ENCODE measurements at regions not wholly inside any gene's neighbourhood (a gene's known extent, or its start where the extent isn't known, plus 50 kb on each side); places are given as distances from the start of the nearest gene placed in this dataset.

- Histone ChIP-seq H3K36me3 (no peaks in the 10 kb centered on the region), H3K27me3 (no peaks in the 10 kb centered on the region), H3K9me3 (no peaks in the 10 kb centered on the region), H3K27ac (no peak overlapping the region), H3K4me3 (no peak overlapping the region), H3K4me1 (peaks cover 0 to 9% of the 10 kb centered on the region in 2 donors)
- no peak for DNase-seq (ENCODE audit: low spot score in 2 of 2)
- no peak for TF ChIP-seq CTCF (IDR thresholded peaks at IDR 0.05)
- intact Hi-C loops (cut with DNase I): no loop called here
Measured at GRCh38 chr6:121828146-121828886, 392.9 kb downstream of the GJA1 start.

GRCh38 chr6:121830736-121831135, 395.3 kb downstream of the GJA1 start:
- intact Hi-C loops (cut with DNase I): no loop called here
- no peak for DNase-seq (ENCODE audit: low spot score in 2 of 2)
- no peak overlapping the region for H3K4me3 ChIP-seq
- H3K27ac ChIP-seq: no peak overlapping the region
- H3K36me3 ChIP-seq: no peaks in the 10 kb centered on the region
- H3K27me3 ChIP-seq: no peaks in the 10 kb centered on the region
- H3K9me3 ChIP-seq: no peaks in the 10 kb centered on the region
- H3K4me1 ChIP-seq: peaks cover 0 to 2% of the 10 kb centered on the region in 2 donors
- no peak for TF ChIP-seq CTCF (IDR thresholded peaks at IDR 0.05)

- no peak for DNase-seq (ENCODE audit: low spot score in 2 of 2)
- Histone ChIP-seq H3K27me3 (no peaks in the 10 kb centered on the region), H3K4me3 (no peak overlapping the region), H3K36me3 (no peaks in the 10 kb centered on the region), H3K9me3 (no peaks in the 10 kb centered on the region), H3K27ac (no peak overlapping the region), H3K4me1 (peaks cover 0 to 2% of the 10 kb centered on the region in 2 donors)
- intact Hi-C loops (cut with DNase I): no loop called here
- no peak for TF ChIP-seq CTCF (IDR thresholded peaks at IDR 0.05)
Measured at GRCh38 chr6:121835662-121836061, 400.2 kb downstream of the GJA1 start.

GRCh38 chr6:121837545-121838229, 402.2 kb downstream of the GJA1 start:
- peaks cover 0 to 4% of the 10 kb centered on the region in 2 donors for H3K4me1 ChIP-seq
- H3K27me3 ChIP-seq: no peaks in the 10 kb centered on the region
- no peaks in the 10 kb centered on the region for H3K36me3 ChIP-seq
- no peak for DNase-seq (ENCODE audit: low spot score in 2 of 2)
- no peaks in the 10 kb centered on the region for H3K9me3 ChIP-seq
- no peak overlapping the region for H3K27ac ChIP-seq
- H3K4me3 ChIP-seq: no peak overlapping the region
- intact Hi-C loops (cut with DNase I): no loop called here
- TF ChIP-seq CTCF (IDR thresholded peaks at IDR 0.05): no peak

GRCh38 chr6:121838842-121839241, 403.4 kb downstream of the GJA1 start:
- no peak for DNase-seq (ENCODE audit: low spot score in 2 of 2)
- H3K4me3 ChIP-seq: no peak overlapping the region
- H3K27ac ChIP-seq: no peak overlapping the region
- H3K4me1 ChIP-seq: peaks cover 0 to 4% of the 10 kb centered on the region in 2 donors
- no peak for TF ChIP-seq CTCF (IDR thresholded peaks at IDR 0.05)
- H3K9me3 ChIP-seq: no peaks in the 10 kb centered on the region
- intact Hi-C loops (cut with DNase I): no loop called here
- H3K36me3 ChIP-seq: no peaks in the 10 kb centered on the region
- H3K27me3 ChIP-seq: no peaks in the 10 kb centered on the region

Data from ascending aorta (tissue), 2 donors.